ENCODE measurements at regions not wholly inside any gene's neighbourhood (a gene's known extent, or its start where the extent isn't known, plus 50 kb on each side); places are given as distances from the start of the nearest gene placed in this dataset.

DNA sequence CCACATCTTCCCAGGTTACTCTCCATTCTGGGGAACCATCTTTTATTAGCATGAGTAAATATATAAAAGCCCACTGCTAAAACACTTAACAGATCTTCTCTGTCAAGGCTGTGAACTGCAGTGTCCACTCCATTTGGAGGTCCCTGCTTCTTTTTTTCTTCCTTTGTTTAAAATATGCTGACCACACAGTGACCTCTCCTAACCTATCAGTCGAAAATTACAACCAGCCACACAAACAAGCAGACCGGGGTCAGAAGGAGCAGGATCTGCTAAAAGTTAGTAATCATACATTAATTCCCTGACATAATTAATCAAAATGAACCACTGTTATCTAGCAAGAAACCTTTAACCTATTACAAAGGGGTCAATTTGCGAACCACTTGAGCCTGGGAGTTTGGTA is 427.9 kb upstream of the NR2F2 start:
- no peak for TF ChIP-seq EZH2 (IDR thresholded peaks at IDR 0.05; ENCODE audit: insufficient read depth, poor library complexity, severe bottlenecking)
- TF ChIP-seq EZH2phosphoT487 (IDR thresholded peaks at IDR 0.05; ENCODE audit: insufficient read depth, low read depth), result no peak

Data from GM23248 (cell line).